Right lobe of liver (tissue), 4 donors: ENCODE measurements at regions not wholly inside any gene's neighbourhood (a gene's known extent, or its start where the extent isn't known, plus 50 kb on each side); places are given as distances from the start of the nearest gene placed in this dataset.

ENCODE experiments used
- POLR2A ChIP-seq: fragments of 450-650 bp; IDR thresholded peaks from one replicate; pipeline ENCODE4 v1.6.1; 2017; ENCODE audit warnings: antibody characterized with exemption, mild to moderate bottlenecking
- TF ChIP-seq, protein P1 (sequence below), 4 donors: fragments of 200-600 bp in 3 of 4; fragments of 450-650 bp in 1 of 4; IDR thresholded peaks; one replicate each; pipeline versions ENCODE4 v1.5.1 to v1.8.0; 2016 to 2022; ENCODE audit warnings: antibody characterized with exemption in 4 of 4, mild to moderate bottlenecking in 2 of 4
- donor health status: DM: no; HTN: no; CAD: no.
- donor health status: DM: no; HTN: no; CAD: no.
- donor health status: DM: no; HTN: yes; CAD: no.

DNA sequence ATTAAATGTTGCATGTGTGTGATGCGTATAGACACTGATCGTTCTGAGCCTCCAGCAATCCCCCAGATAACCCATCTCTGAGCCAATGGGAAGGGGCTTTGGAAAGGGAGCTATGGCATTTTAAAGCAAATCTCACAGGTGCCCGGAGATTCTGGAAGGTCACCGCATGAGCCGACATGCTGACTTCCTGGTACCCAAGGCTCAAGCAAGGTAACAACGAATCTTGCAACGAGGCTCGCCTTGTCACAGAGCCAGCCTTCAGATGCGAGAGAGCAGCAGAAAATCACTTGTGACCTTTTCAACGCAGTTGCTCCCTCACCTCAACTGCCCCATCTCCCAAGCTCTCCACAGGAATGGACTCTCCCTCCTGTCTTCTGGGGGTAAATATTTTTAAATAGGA is 154.8 kb upstream of the CDH5 start:
- TF ChIP-seq, protein P1, sequence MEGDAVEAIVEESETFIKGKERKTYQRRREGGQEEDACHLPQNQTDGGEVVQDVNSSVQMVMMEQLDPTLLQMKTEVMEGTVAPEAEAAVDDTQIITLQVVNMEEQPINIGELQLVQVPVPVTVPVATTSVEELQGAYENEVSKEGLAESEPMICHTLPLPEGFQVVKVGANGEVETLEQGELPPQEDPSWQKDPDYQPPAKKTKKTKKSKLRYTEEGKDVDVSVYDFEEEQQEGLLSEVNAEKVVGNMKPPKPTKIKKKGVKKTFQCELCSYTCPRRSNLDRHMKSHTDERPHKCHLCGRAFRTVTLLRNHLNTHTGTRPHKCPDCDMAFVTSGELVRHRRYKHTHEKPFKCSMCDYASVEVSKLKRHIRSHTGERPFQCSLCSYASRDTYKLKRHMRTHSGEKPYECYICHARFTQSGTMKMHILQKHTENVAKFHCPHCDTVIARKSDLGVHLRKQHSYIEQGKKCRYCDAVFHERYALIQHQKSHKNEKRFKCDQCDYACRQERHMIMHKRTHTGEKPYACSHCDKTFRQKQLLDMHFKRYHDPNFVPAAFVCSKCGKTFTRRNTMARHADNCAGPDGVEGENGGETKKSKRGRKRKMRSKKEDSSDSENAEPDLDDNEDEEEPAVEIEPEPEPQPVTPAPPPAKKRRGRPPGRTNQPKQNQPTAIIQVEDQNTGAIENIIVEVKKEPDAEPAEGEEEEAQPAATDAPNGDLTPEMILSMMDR (IDR thresholded peaks at IDR 0.05): no peak
- no peak for TF ChIP-seq POLR2A
